ENCODE measurements at regions not wholly inside any gene's neighbourhood (a gene's known extent, or its start where the extent isn't known, plus 50 kb on each side); places are given as distances from the start of the nearest gene placed in this dataset.
A peak's percentile ranks its signal among the peaks of the same experiment; 100 is the strongest.

GRCh38 chr17:12342609-12343435 lies 322.1 kb downstream of the MAP2K4 start:
- H3K27ac ChIP-seq, result no peak overlapping the region
- peak; percentile 54 for DNase-seq
- peak; percentile 18 to 50 (median 33) for TF ChIP-seq CTCF (IDR thresholded peaks at IDR 0.05)
- no peak for TF ChIP-seq EP300 (IDR thresholded peaks at IDR 0.05; ENCODE audit: low read depth)
- 17 to 53% methylated on average over 1 to 7 of the region's 7 CpGs for WGBS, 2 donors (ENCODE audit: low coverage in 1 of 2)
- no peaks in the 10 kb centered on the region for H3K36me3 ChIP-seq
- no peaks in the 10 kb centered on the region for H3K9me3 ChIP-seq
- in situ Hi-C loops (cut with MboI; ENCODE audit: low pct_ligation_motif_present in 1 of 4, low pct_unique_long_range_greater_than_20kb in 1 of 4, low sequenced_read_pairs in 3 of 4), result no loop called here
- H3K4me1 ChIP-seq, result no peaks in the 10 kb centered on the region
- intact Hi-C loops (cut with DNase I; ENCODE audit: low total_unique reads), result no loop called here
- no peaks in the 10 kb centered on the region for H3K27me3 ChIP-seq
- no peak overlapping the region for H3K4me3 ChIP-seq

GRCh38 chr17:12348476-12348875 lies 317.2 kb upstream of the MYOCD start:
- intact Hi-C loops (cut with DNase I; ENCODE audit: low total_unique reads) (no loop called here), in situ Hi-C loops (cut with MboI; ENCODE audit: low pct_ligation_motif_present in 1 of 4, low pct_unique_long_range_greater_than_20kb in 1 of 4, low sequenced_read_pairs in 3 of 4) (no loop called here)
- Histone ChIP-seq H3K27me3 (no peaks in the 10 kb centered on the region), H3K36me3 (no peaks in the 10 kb centered on the region), H3K4me1 (no peaks in the 10 kb centered on the region), H3K27ac (no peak overlapping the region), H3K4me3 (no peak overlapping the region), H3K9me3 (no peaks in the 10 kb centered on the region)
- TF ChIP-seq EP300 (IDR thresholded peaks at IDR 0.05; ENCODE audit: low read depth) (no peak), POLR2A (IDR thresholded peaks at IDR 0.05) (no peak), POLR2AphosphoS5 (IDR thresholded peaks at IDR 0.05) (no peak), CTCF (IDR thresholded peaks at IDR 0.05) (no peak)
- 22 to 29% methylated on average over 2 of the region's 2 CpGs for WGBS, 2 donors (ENCODE audit: low coverage in 1 of 2)
- no peak for DNase-seq

- no peaks in the 10 kb centered on the region for H3K27me3 ChIP-seq
- H3K9me3 ChIP-seq, result no peaks in the 10 kb centered on the region
- WGBS, 2 donors (ENCODE audit: low coverage in 1 of 2), result 94% methylated on average over 1 of the region's 1 CpG; no CpG with 5 or more reads in 1 of the 2 donors
- no peaks in the 10 kb centered on the region for H3K4me1 ChIP-seq
- no peak overlapping the region for H3K4me3 ChIP-seq
- in situ Hi-C loops (cut with MboI; ENCODE audit: low pct_ligation_motif_present in 1 of 4, low pct_unique_long_range_greater_than_20kb in 1 of 4, low sequenced_read_pairs in 3 of 4), result no loop called here
- H3K36me3 ChIP-seq, result no peaks in the 10 kb centered on the region
- TF ChIP-seq EP300 (IDR thresholded peaks at IDR 0.05; ENCODE audit: low read depth), result no peak
- no peak for TF ChIP-seq CTCF (IDR thresholded peaks at IDR 0.05)
- no peak for TF ChIP-seq POLR2AphosphoS5 (IDR thresholded peaks at IDR 0.05)
- TF ChIP-seq POLR2A (IDR thresholded peaks at IDR 0.05), result no peak
- intact Hi-C loops (cut with DNase I; ENCODE audit: low total_unique reads), result no loop called here
- no peak for DNase-seq
- H3K27ac ChIP-seq, result no peak overlapping the region
These were observed 316.4 kb upstream of the MYOCD start for GRCh38 chr17:12349297-12349696.

- Histone ChIP-seq H3K27me3 (no peaks in the 10 kb centered on the region), H3K4me1 (no peaks in the 10 kb centered on the region), H3K9me3 (no peaks in the 10 kb centered on the region), H3K4me3 (no peak overlapping the region), H3K36me3 (no peaks in the 10 kb centered on the region), H3K27ac (peak overlapping the region in 1 of 4 donors; percentile 25)
- DNase-seq, result no peak
- in situ Hi-C loops (cut with MboI; ENCODE audit: low pct_ligation_motif_present in 1 of 4, low pct_unique_long_range_greater_than_20kb in 1 of 4, low sequenced_read_pairs in 3 of 4) (no loop called here), intact Hi-C loops (cut with DNase I; ENCODE audit: low total_unique reads) (no loop called here)
- WGBS, 2 donors (ENCODE audit: low coverage in 1 of 2), result 70 to 100% methylated on average over 1 to 5 of the region's 5 CpGs
- no peak for TF ChIP-seq CTCF (IDR thresholded peaks at IDR 0.05)
- no peak for TF ChIP-seq POLR2A (IDR thresholded peaks at IDR 0.05)
- TF ChIP-seq POLR2AphosphoS5 (IDR thresholded peaks at IDR 0.05), result no peak
- no peak for TF ChIP-seq EP300 (IDR thresholded peaks at IDR 0.05; ENCODE audit: low read depth)
These were observed 313.6 kb upstream of the MYOCD start for GRCh38 chr17:12352127-12352526.
